B cell (primary cell): ENCODE measurements at regions not wholly inside any gene's neighbourhood (a gene's known extent, or its start where the extent isn't known, plus 50 kb on each side); places are given as distances from the start of the nearest gene placed in this dataset.

Experiments
- ATAC-seq: fragments of 200-7000 bp; cut with Tn5 transposase; one replicate; pipeline ENCODE4 v1.10.0; 2021; ENCODE audit warnings: low read depth, mild to moderate bottlenecking, moderate number of reproducible peaks, moderate library complexity
- CTCF ChIA-PET: fragments of 350-600 bp; sonication (Branson Sonifier 250); formaldehyde crosslinking; loops from one replicate; lab custom pipeline; 2021; ENCODE audit warnings: antibody characterized with exemption, inconsistent platforms; lab: Charles Lee
- POLR2A ChIA-PET: fragments of 350-600 bp; sonication (Branson Sonifier 250); formaldehyde crosslinking; loops from one replicate; lab custom pipeline; 2021; ENCODE audit warnings: antibody characterized with exemption; lab: Charles Lee
- DNase-seq: peaks from one replicate; pipeline ENCODE4 v3.0.0; 2013
- H2AFZ ChIP-seq: 2 replicates; pipeline ENCODE4 v1.6.1; 2012; ENCODE audit warnings: mild to moderate bottlenecking, low read depth, low read length; ENCODE audit not compliant: insufficient read depth, poor library complexity, severe bottlenecking
- H3K27ac ChIP-seq, 2 donors: 1 replicate in 1 of 2; 2 replicates in 1 of 2; pipeline ENCODE4 v1.5.1; 2012 to 2013; ENCODE audit warnings: low read length in 2 of 2, mild to moderate bottlenecking in 2 of 2, moderate library complexity in 1 of 2
- H3K27me3 ChIP-seq, 4 experiments: fragments of 200-600 bp in 1 of 4; sonication (generic) in 1 of 4; replicated peaks in 1 of 4; 1 replicate in 2 of 4; 2 replicates in 2 of 4; pipeline versions ENCODE4 v1.6.1 to v1.7.0; 2013 to 2016; ENCODE audit warnings: low read length in 3 of 4, mild to moderate bottlenecking in 2 of 4, mixed read lengths in 1 of 4, moderate library complexity in 1 of 4; ENCODE audit not compliant: insufficient read depth in 4 of 4, control insufficient read depth in 3 of 4; ENCODE audit errors: control extremely low read depth in 1 of 4
- H3K36me3 ChIP-seq, 2 experiments: replicated peaks in 1 of 2; 1 replicate in 1 of 2; 2 replicates in 1 of 2; pipeline versions ENCODE4 v1.6.1 to v1.7.1; 2013; ENCODE audit warnings: low read length in 1 of 2; ENCODE audit not compliant: insufficient read depth in 2 of 2, control insufficient read depth in 1 of 2; ENCODE audit errors: control extremely low read depth in 1 of 2, extremely low read depth in 1 of 2
- H3K4me1 ChIP-seq, 2 donors: fragments of 200-600 bp in 1 of 2; sonication (generic) in 1 of 2; 1 replicate in 1 of 2; 2 replicates in 1 of 2; pipeline versions ENCODE4 v1.5.1 to v1.6.1; 2013 to 2017; ENCODE audit warnings: low read length in 2 of 2; ENCODE audit not compliant: control insufficient read depth in 2 of 2, insufficient read depth in 2 of 2
- H3K4me2 ChIP-seq: replicated peaks from 2 replicates; pipeline ENCODE3; 2012; ENCODE audit warnings: mild to moderate bottlenecking, low read depth, low read length; ENCODE audit not compliant: poor library complexity, severe bottlenecking
- H3K4me3 ChIP-seq, 5 experiments: fragments of 200-600 bp in 1 of 5; sonication (generic) in 1 of 5; 1 replicate in 3 of 5; 2 replicates in 2 of 5; pipeline versions ENCODE4 v1.5.1 to v1.7.0; 2011 to 2016; ENCODE audit warnings: low read length in 4 of 5, mild to moderate bottlenecking in 4 of 5, low read depth in 2 of 5, control low read depth in 1 of 5, moderate library complexity in 1 of 5; ENCODE audit not compliant: insufficient read depth in 1 of 5; ENCODE audit errors: control extremely low read depth in 1 of 5, extremely low read depth in 1 of 5
- H3K79me2 ChIP-seq: fragments of 200-600 bp; sonication (generic); one replicate; pipeline ENCODE4 v1.6.0; 2016; ENCODE audit warnings: low read length; ENCODE audit not compliant: control insufficient read depth, insufficient read depth
- H3K9ac ChIP-seq: fragments of 200-600 bp; sonication (generic); 2 replicates; pipeline ENCODE4 v1.6.1; 2017; ENCODE audit warnings: mild to moderate bottlenecking, low read length, moderate library complexity
- H3K9me3 ChIP-seq, 3 donors: one replicate each; pipeline versions ENCODE4 v1.6.1 to v1.7.1; 2013; ENCODE audit warnings: low read length in 2 of 3; ENCODE audit not compliant: control insufficient read depth in 2 of 3, insufficient read depth in 1 of 3; ENCODE audit errors: control extremely low read depth in 1 of 3
- H4K20me1 ChIP-seq: 2 replicates; pipeline ENCODE4 v1.6.0; 2012; ENCODE audit warnings: mild to moderate bottlenecking, low read length; ENCODE audit not compliant: insufficient read depth, control insufficient read depth, poor library complexity, severe bottlenecking
- H3K27ac Mint-ChIP-seq: one replicate; pipeline ENCODE4 v1.8.0; 2021; ENCODE audit warnings: mixed read lengths
- H3K27me3 Mint-ChIP-seq: one replicate; pipeline ENCODE4 v1.8.0; 2021; ENCODE audit warnings: mixed read lengths
- H3K4me1 Mint-ChIP-seq: one replicate; pipeline ENCODE4 v1.8.0; 2021; ENCODE audit warnings: mixed read lengths
- H3K4me3 Mint-ChIP-seq: one replicate; pipeline ENCODE4 v1.8.0; 2021; ENCODE audit warnings: mixed read lengths
- H3K9me3 Mint-ChIP-seq: one replicate; pipeline ENCODE4 v1.8.0; 2022; ENCODE audit warnings: mixed read lengths; ENCODE audit not compliant: insufficient read depth
- EZH2 ChIP-seq: IDR thresholded peaks from 2 replicates; pipeline ENCODE4 v1.6.1; 2012; ENCODE audit warnings: borderline replicate concordance, low read depth, mild to moderate bottlenecking, moderate library complexity, low read length; ENCODE audit not compliant: insufficient read depth, poor library complexity, severe bottlenecking
- WGBS: methylation state at CpG from one replicate; pipeline ENCODE4 v1.1.5; 2013; ENCODE audit warnings: missing lambda C conversion rate; ENCODE audit not compliant: insufficient coverage; 5-methylcytosine and 5-hydroxymethylcytosine counted together
- intact Hi-C: fragments of 100-400 bp; cut with micrococcal nuclease; formaldehyde crosslinking; loops from one replicate; pipeline ENCODE4 v1.10.0; 2022
- TF ChIP-seq, protein P1 (sequence below): fragments of 200-600 bp; IDR thresholded peaks from one replicate; pipeline ENCODE4 v1.8.0; 2022; ENCODE audit warnings: antibody characterized with exemption, mild to moderate bottlenecking

DNA sequence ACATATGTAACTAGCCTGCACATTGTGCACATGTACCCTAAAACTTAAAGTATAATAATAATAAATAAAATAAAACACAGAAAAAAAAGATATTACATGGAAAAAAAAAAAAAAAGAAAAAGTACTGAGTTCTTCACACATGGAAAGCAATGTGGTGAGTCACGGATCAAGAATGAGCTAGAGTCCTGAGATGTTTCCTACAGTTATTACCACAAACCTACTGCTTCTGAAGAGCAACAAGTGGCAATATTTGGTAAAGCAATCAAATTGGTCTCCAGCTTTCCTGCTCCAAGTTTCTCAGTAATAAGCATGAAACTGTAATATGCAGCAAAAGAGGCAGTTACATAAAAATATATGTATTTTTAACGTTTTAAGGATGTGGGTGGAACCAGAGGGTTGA lies 223.3 kb upstream of the SALL1 start:
- no peaks in the 10 kb centered on the region for H3K27me3 Mint-ChIP-seq
- no peak overlapping the region for H3K27ac ChIP-seq
- H3K27ac Mint-ChIP-seq, result no peak overlapping the region
- no peak overlapping the region for H3K4me3 ChIP-seq
- no peak for ATAC-seq
- no peaks in the 10 kb centered on the region for H3K4me1 ChIP-seq
- no peak overlapping the region for H3K4me3 Mint-ChIP-seq
- H3K9ac ChIP-seq, result no peak overlapping the region
- H3K4me2 ChIP-seq, result no peak overlapping the region
- no peaks in the 10 kb centered on the region for H3K4me1 Mint-ChIP-seq
- no peaks in the 10 kb centered on the region for H3K36me3 ChIP-seq
- intact Hi-C loops, result no loop called here
- no peaks in the 10 kb centered on the region for H4K20me1 ChIP-seq
- TF ChIP-seq, protein P1, sequence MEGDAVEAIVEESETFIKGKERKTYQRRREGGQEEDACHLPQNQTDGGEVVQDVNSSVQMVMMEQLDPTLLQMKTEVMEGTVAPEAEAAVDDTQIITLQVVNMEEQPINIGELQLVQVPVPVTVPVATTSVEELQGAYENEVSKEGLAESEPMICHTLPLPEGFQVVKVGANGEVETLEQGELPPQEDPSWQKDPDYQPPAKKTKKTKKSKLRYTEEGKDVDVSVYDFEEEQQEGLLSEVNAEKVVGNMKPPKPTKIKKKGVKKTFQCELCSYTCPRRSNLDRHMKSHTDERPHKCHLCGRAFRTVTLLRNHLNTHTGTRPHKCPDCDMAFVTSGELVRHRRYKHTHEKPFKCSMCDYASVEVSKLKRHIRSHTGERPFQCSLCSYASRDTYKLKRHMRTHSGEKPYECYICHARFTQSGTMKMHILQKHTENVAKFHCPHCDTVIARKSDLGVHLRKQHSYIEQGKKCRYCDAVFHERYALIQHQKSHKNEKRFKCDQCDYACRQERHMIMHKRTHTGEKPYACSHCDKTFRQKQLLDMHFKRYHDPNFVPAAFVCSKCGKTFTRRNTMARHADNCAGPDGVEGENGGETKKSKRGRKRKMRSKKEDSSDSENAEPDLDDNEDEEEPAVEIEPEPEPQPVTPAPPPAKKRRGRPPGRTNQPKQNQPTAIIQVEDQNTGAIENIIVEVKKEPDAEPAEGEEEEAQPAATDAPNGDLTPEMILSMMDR, result no peak
- TF ChIP-seq EZH2, result no peak
- H3K9me3 ChIP-seq, result no peaks in the 10 kb centered on the region
- 100% methylated on average over 1 of the region's 2 CpGs for WGBS
- H3K27me3 ChIP-seq, result no peaks in the 10 kb centered on the region
- CTCF ChIA-PET, result no interaction called here
- H2AFZ ChIP-seq, result no peak overlapping the region
- DNase-seq, result no peak
- peaks cover 3% of the 10 kb centered on the region for H3K9me3 Mint-ChIP-seq
- H3K79me2 ChIP-seq, result no peaks in the 10 kb centered on the region
- POLR2A ChIA-PET, result no interaction called here

DNA sequence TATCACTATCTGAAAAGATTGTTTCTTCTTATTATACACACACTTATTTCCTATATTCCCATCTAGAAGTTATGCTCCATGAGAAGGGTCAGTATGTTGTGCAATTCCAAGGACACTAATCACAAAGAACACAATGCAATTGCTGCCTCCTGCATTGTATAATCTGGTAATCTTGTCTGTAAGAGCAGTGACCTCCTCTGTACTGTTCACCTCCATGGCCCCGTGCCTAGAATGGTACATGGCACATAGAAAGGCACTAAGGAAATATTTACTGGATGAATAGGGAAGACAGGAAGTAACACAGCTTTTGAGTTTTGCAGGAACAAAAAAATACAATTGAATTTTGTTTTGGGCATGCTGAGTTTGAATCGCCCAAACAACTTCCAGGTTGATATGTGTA lies 214.6 kb upstream of the SALL1 start:
- Histone ChIP-seq H3K9me3 (no peaks in the 10 kb centered on the region), H3K27ac (no peak overlapping the region), H3K4me2 (no peak overlapping the region), H3K27me3 (no peaks in the 10 kb centered on the region), H2AFZ (no peak overlapping the region), H3K4me3 (no peak overlapping the region), H3K79me2 (no peaks in the 10 kb centered on the region), H4K20me1 (no peaks in the 10 kb centered on the region), H3K36me3 (no peaks in the 10 kb centered on the region), H3K9ac (no peak overlapping the region), H3K4me1 (no peaks in the 10 kb centered on the region)
- Mint-ChIP-seq H3K4me1 (no peaks in the 10 kb centered on the region), H3K4me3 (no peak overlapping the region), H3K27ac (no peak overlapping the region), H3K9me3 (peaks cover 2% of the 10 kb centered on the region), H3K27me3 (no peaks in the 10 kb centered on the region)
- intact Hi-C loops, result no loop called here
- no peak for ATAC-seq
- no peak for TF ChIP-seq EZH2
- TF ChIP-seq, protein P1, result no peak
- ChIA-PET CTCF (no interaction called here), POLR2A (no interaction called here)
- no CpG with 5 or more reads among the region's 2 CpGs for WGBS
- DNase-seq, result no peak
